Osteoblast (primary cell): ENCODE measurements at regions not wholly inside any gene's neighbourhood (a gene's known extent, or its start where the extent isn't known, plus 50 kb on each side); places are given as distances from the start of the nearest gene placed in this dataset.

ENCODE experiments used
- DNase-seq: peaks from one replicate; pipeline ENCODE4 v3.0.0; 2011; ENCODE audit warnings: low spot score, mixed read lengths; ENCODE audit not compliant: insufficient read length; ENCODE audit errors: missing footprints
- H2AFZ ChIP-seq: 2 replicates; pipeline ENCODE4 v1.6.0; 2011; ENCODE audit warnings: mild to moderate bottlenecking, low read length
- H3K27ac ChIP-seq: 2 replicates; pipeline ENCODE4 v1.5.1; 2011; ENCODE audit warnings: mild to moderate bottlenecking, low read depth, low read length, moderate library complexity
- H3K27me3 ChIP-seq: 2 replicates; pipeline ENCODE4 v1.6.0; 2012; ENCODE audit warnings: mild to moderate bottlenecking, control low read depth, inconsistent platforms, low read length, moderate library complexity; ENCODE audit not compliant: insufficient read depth
- H3K36me3 ChIP-seq: 2 replicates; pipeline ENCODE4 v1.5.1; 2011; ENCODE audit warnings: mild to moderate bottlenecking, low read length, control low read depth, moderate library complexity; ENCODE audit not compliant: insufficient read depth
- H3K4me1 ChIP-seq: 2 replicates; pipeline ENCODE4 v1.5.1; 2011; ENCODE audit warnings: mild to moderate bottlenecking, low read length, control low read depth, moderate library complexity; ENCODE audit not compliant: insufficient read depth
- H3K4me2 ChIP-seq: 2 replicates; pipeline ENCODE4 v1.6.0; 2011; ENCODE audit warnings: mild to moderate bottlenecking, low read length; ENCODE audit not compliant: insufficient read depth
- H3K4me3 ChIP-seq: fragments of 200-600 bp; sonication (generic); 3 replicates; pipeline ENCODE4 v1.5.1; 2012; ENCODE audit warnings: mild to moderate bottlenecking, low read length, inconsistent platforms; ENCODE audit not compliant: insufficient read depth
- H3K79me2 ChIP-seq: 2 replicates; pipeline ENCODE4 v1.6.0; 2012; ENCODE audit warnings: mild to moderate bottlenecking, low read length, control low read depth, inconsistent platforms; ENCODE audit not compliant: insufficient read depth
- H3K9me3 ChIP-seq: 2 replicates; pipeline ENCODE4 v1.5.1; 2011; ENCODE audit warnings: low read depth, low read length, control low read depth
- H4K20me1 ChIP-seq: 2 replicates; pipeline ENCODE4 v1.6.0; 2012; ENCODE audit warnings: mild to moderate bottlenecking, low read length, control low read depth; ENCODE audit not compliant: insufficient read depth
- CTCF ChIP-seq: IDR thresholded peaks from 2 replicates; pipeline ENCODE4 v1.5.1; 2011; ENCODE audit warnings: mild to moderate bottlenecking, low read depth, low read length, moderate library complexity; ENCODE audit errors: extremely low read depth

- Histone ChIP-seq H3K4me3 (no peak overlapping the region), H4K20me1 (no peaks in the 10 kb centered on the region), H3K27me3 (no peaks in the 10 kb centered on the region), H3K4me1 (no peaks in the 10 kb centered on the region), H2AFZ (no peak overlapping the region), H3K4me2 (no peak overlapping the region), H3K9me3 (no peaks in the 10 kb centered on the region), H3K27ac (no peak overlapping the region), H3K79me2 (no peaks in the 10 kb centered on the region), H3K36me3 (no peaks in the 10 kb centered on the region)
- no peak for DNase-seq
- TF ChIP-seq CTCF, result no peak
These were observed 108.5 kb upstream of the PLXNC1 start for GRCh38 chr12:94039914-94040313.

GRCh38 chr12:94041850-94042249 lies 106.5 kb upstream of the PLXNC1 start:
- H3K9me3 ChIP-seq, result no peaks in the 10 kb centered on the region
- no peak overlapping the region for H3K4me3 ChIP-seq
- no peak for DNase-seq
- no peaks in the 10 kb centered on the region for H3K36me3 ChIP-seq
- no peak overlapping the region for H3K4me2 ChIP-seq
- H3K79me2 ChIP-seq, result no peaks in the 10 kb centered on the region
- TF ChIP-seq CTCF, result no peak
- H2AFZ ChIP-seq, result no peak overlapping the region
- H3K27me3 ChIP-seq, result no peaks in the 10 kb centered on the region
- H4K20me1 ChIP-seq, result no peaks in the 10 kb centered on the region
- H3K4me1 ChIP-seq, result no peaks in the 10 kb centered on the region
- no peak overlapping the region for H3K27ac ChIP-seq

GRCh38 chr12:94042321-94042720 lies 106.1 kb upstream of the PLXNC1 start:
- no peak for DNase-seq
- Histone ChIP-seq H3K4me1 (no peaks in the 10 kb centered on the region), H3K27ac (no peak overlapping the region), H3K79me2 (no peaks in the 10 kb centered on the region), H3K36me3 (no peaks in the 10 kb centered on the region), H2AFZ (no peak overlapping the region), H3K4me2 (no peak overlapping the region), H3K9me3 (no peaks in the 10 kb centered on the region), H4K20me1 (no peaks in the 10 kb centered on the region), H3K4me3 (no peak overlapping the region), H3K27me3 (no peaks in the 10 kb centered on the region)
- no peak for TF ChIP-seq CTCF

GRCh38 chr12:94046626-94047410 lies 101.6 kb upstream of the PLXNC1 start:
- Histone ChIP-seq H2AFZ (no peak overlapping the region), H4K20me1 (no peaks in the 10 kb centered on the region), H3K4me1 (no peaks in the 10 kb centered on the region), H3K4me2 (no peak overlapping the region), H3K4me3 (no peak overlapping the region), H3K79me2 (no peaks in the 10 kb centered on the region), H3K9me3 (no peaks in the 10 kb centered on the region), H3K27me3 (peaks cover 3% of the 10 kb centered on the region), H3K36me3 (no peaks in the 10 kb centered on the region), H3K27ac (no peak overlapping the region)
- DNase-seq, result no peak
- no peak for TF ChIP-seq CTCF
